Heart left ventricle (tissue), 16 donors: ENCODE measurements at regions not wholly inside any gene's neighbourhood (a gene's known extent, or its start where the extent isn't known, plus 50 kb on each side); places are given as distances from the start of the nearest gene placed in this dataset.

Source experiments
- ATAC-seq, 4 donors: fragments of 200-7000 bp; cut with Tn5 transposase; one replicate each; pipeline ENCODE4 v1.9.1; 2020 to 2022; ENCODE audit warnings: moderate library complexity in 4 of 4, mild to moderate bottlenecking in 3 of 4, moderate number of reproducible peaks in 1 of 4
- DNase-seq, 5 donors: peaks; one replicate each; pipeline ENCODE4 v3.0.0-alpha.2; 2020
- H3K27ac ChIP-seq, 12 donors: fragments of 200-600 bp; sonication (generic) in 4 of 12; one replicate each; pipeline versions ENCODE4 v1.5.0 to v1.8.0; 2016 to 2022; ENCODE audit warnings: mild to moderate bottlenecking in 2 of 12
- H3K27me3 ChIP-seq, 9 donors: fragments of 200-600 bp; sonication (generic) in 2 of 9; one replicate each; pipeline versions ENCODE4 v1.5.1 to v1.8.0; 2016 to 2022; ENCODE audit warnings: mild to moderate bottlenecking in 3 of 9
- H3K36me3 ChIP-seq, 9 donors: fragments of 200-600 bp; sonication (generic) in 2 of 9; one replicate each; pipeline versions ENCODE4 v1.5.0 to v1.8.0; 2018 to 2022; ENCODE audit warnings: mild to moderate bottlenecking in 2 of 9
- H3K4me1 ChIP-seq, 12 donors: fragments of 200-600 bp; sonication (generic) in 4 of 12; one replicate each; pipeline versions ENCODE4 v1.5.0 to v1.8.0; 2016 to 2022; ENCODE audit warnings: mild to moderate bottlenecking in 3 of 12
- H3K4me3 ChIP-seq, 12 donors: fragments of 200-600 bp; sonication (generic) in 4 of 12; one replicate each; pipeline versions ENCODE4 v1.5.0 to v1.8.0; 2017 to 2022; ENCODE audit warnings: mild to moderate bottlenecking in 9 of 12, moderate library complexity in 4 of 12
- H3K9me3 ChIP-seq, 12 donors: fragments of 200-600 bp; sonication (generic) in 4 of 12; one replicate each; pipeline versions ENCODE4 v1.5.0 to v1.8.0; 2016 to 2022; ENCODE audit warnings: mild to moderate bottlenecking in 1 of 12
- POLR2A ChIP-seq, 2 donors: fragments of 450-650 bp; IDR thresholded peaks; one replicate each; pipeline ENCODE4 v1.6.1; 2017; ENCODE audit warnings: antibody characterized with exemption in 2 of 2, mild to moderate bottlenecking in 2 of 2, moderate library complexity in 2 of 2
- WGBS, 4 donors: extraction: QIAGEN DNeasy Blood & Tissue Kit in 2 of 4; methylation state at CpG; one replicate each; pipeline versions ENCODE4 v1.1.5 to v1.1.7; 2013 to 2018; 5-methylcytosine and 5-hydroxymethylcytosine counted together
- intact Hi-C, 10 donors: fragments of 100-400 bp; cut with DNase I; formaldehyde crosslinking; loops; one replicate each; pipeline versions ENCODE4 v1.11.1 to v1.14.2; 2022
- TF ChIP-seq, protein P1 (sequence below), 12 donors: fragments of 200-600 bp; sonication (generic) in 4 of 12; IDR thresholded peaks; one replicate each; pipeline versions ENCODE4 v1.5.0 to v1.8.0; 2018 to 2022; ENCODE audit warnings: antibody characterized with exemption in 12 of 12, mild to moderate bottlenecking in 5 of 12
- donor health status: ischemic (EF 13 %, LVEDD 7.1; RV severe dilation, severe dysfunction).
- donor health status: healthy with polysubstance abuse.
- donor health status: DM: no; HTN: yes; CAD: no.
- donor health status: DM: no; HTN: no; CAD: no.
- donor health status: ischemic (EF 25% LVEDD 6.9; RV normal size, moderate dysfunction).
- donor health status: ischemic (EF 25% LVEDD 5.7; RV mildly dilated, moderate dysfunction).
- donor health status: healthy.
- donor health status: DM: yes; HTN: yes; CAD: no.
- donor health status: ischemic (EF 35%, LVEDD 5.7; RV mildly dilated, moderate dysfunction).
- donor health status: nonischemic (EF 11% LVEDD 7.7; RV severe dilation, severe dysfunction).
- donor health status: DM: yes; HTN: yes; CAD: no.
- donor health status: PGD.
- donor health status: ischemic (EF 29% LVEDD 5.4; RV normal size, mild dysfunction).
- donor health status: nonischemic (EF 23%, LVEDD 6.1; RV moderate dilation, normal function).

DNA sequence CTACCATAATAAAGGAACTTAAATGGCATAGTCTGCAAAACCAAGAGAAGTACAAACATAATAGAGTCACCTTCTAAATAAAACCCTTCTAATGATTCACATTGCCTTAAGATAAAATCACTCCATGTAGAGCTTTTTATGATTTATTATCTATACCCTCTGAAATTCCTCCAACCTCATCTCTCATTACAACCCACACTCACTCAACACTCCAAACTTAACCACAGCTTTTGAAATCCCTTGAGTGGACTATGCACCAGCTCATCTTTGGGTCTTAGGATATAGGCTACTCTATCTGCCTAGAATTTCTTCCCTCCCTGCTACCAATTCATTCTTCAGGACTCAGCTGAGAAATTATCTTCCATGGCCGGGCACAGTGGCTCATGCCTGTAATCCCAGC, 122.5 kb downstream of the CETN3 start:
- TF ChIP-seq POLR2A (IDR thresholded peaks at IDR 0.05) = no peak
- TF ChIP-seq, protein P1, sequence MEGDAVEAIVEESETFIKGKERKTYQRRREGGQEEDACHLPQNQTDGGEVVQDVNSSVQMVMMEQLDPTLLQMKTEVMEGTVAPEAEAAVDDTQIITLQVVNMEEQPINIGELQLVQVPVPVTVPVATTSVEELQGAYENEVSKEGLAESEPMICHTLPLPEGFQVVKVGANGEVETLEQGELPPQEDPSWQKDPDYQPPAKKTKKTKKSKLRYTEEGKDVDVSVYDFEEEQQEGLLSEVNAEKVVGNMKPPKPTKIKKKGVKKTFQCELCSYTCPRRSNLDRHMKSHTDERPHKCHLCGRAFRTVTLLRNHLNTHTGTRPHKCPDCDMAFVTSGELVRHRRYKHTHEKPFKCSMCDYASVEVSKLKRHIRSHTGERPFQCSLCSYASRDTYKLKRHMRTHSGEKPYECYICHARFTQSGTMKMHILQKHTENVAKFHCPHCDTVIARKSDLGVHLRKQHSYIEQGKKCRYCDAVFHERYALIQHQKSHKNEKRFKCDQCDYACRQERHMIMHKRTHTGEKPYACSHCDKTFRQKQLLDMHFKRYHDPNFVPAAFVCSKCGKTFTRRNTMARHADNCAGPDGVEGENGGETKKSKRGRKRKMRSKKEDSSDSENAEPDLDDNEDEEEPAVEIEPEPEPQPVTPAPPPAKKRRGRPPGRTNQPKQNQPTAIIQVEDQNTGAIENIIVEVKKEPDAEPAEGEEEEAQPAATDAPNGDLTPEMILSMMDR (IDR thresholded peaks at IDR 0.05) = no peak
- Histone ChIP-seq H3K27ac (no peak overlapping the region), H3K9me3 (no peaks in the 10 kb centered on the region), H3K4me1 (no peaks in the 10 kb centered on the region), H3K36me3 (no peaks in the 10 kb centered on the region), H3K27me3 (no peaks in the 10 kb centered on the region), H3K4me3 (no peak overlapping the region)
- intact Hi-C loops = no loop called here
- ATAC-seq (no peak), DNase-seq (no peak)
- WGBS, 4 donors = 64 to 85% (median 82%) methylated on average over 1 of the region's 1 CpG

DNA sequence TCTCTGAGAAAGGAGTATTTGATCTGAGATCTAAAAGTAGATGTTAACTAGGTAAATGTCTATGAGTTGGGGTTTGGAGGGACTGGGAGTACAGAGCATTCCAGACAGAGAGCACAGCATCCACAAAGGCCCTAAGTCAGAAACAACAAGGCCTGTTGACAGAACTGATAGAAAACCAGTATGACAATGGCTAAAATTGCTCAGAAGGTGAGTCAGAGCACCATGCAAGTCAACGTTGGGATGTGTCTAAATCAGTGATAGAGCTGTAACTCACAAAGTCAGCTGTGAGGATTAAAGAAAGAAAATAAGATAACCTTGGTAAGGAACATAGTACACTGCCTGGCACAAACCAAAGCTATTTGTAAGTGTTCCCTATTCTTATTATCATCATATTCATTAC, 124.0 kb downstream of the CETN3 start:
- H3K27ac ChIP-seq = no peak overlapping the region
- TF ChIP-seq POLR2A (IDR thresholded peaks at IDR 0.05) = no peak
- TF ChIP-seq, protein P1 (IDR thresholded peaks at IDR 0.05) = no peak
- 18 to 31% (median 26%) methylated on average over 1 of the region's 1 CpG for WGBS, 4 donors
- no peaks in the 10 kb centered on the region for H3K36me3 ChIP-seq
- DNase-seq (no peak), ATAC-seq (no peak)
- H3K4me3 ChIP-seq = no peak overlapping the region
- no peaks in the 10 kb centered on the region for H3K27me3 ChIP-seq
- intact Hi-C loops = no loop called here
- no peaks in the 10 kb centered on the region for H3K4me1 ChIP-seq
- no peaks in the 10 kb centered on the region for H3K9me3 ChIP-seq

DNA sequence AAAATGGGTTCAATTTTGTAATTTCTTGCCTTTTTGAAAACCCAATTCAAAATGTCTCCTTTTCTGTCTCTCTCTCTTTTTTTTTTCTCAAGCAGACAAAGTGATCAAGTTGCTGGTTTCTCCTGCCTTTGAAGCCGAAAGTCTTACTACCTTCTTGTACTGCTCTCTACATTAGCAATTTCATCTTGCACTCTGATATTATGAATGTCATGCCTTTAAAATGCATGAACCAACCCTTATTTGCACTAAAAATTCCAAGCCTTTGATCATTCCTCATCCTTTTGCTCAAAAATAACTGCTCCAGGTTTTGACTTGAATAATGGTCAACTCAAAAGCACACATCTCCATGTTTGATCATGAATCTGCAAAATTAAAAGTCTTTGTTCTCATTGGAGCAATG, 125.2 kb downstream of the CETN3 start:
- DNase-seq (no peak), ATAC-seq (no peak)
- TF ChIP-seq POLR2A (IDR thresholded peaks at IDR 0.05) = no peak
- TF ChIP-seq, protein P1 (IDR thresholded peaks at IDR 0.05) = no peak
- no peaks in the 10 kb centered on the region for H3K36me3 ChIP-seq
- H3K4me3 ChIP-seq = no peak overlapping the region
- 93 to 100% (median 96%) methylated on average over 1 of the region's 1 CpG for WGBS, 4 donors
- H3K27me3 ChIP-seq = no peaks in the 10 kb centered on the region
- no peaks in the 10 kb centered on the region for H3K9me3 ChIP-seq
- no peak overlapping the region for H3K27ac ChIP-seq
- intact Hi-C loops = no loop called here
- H3K4me1 ChIP-seq = no peaks in the 10 kb centered on the region

DNA sequence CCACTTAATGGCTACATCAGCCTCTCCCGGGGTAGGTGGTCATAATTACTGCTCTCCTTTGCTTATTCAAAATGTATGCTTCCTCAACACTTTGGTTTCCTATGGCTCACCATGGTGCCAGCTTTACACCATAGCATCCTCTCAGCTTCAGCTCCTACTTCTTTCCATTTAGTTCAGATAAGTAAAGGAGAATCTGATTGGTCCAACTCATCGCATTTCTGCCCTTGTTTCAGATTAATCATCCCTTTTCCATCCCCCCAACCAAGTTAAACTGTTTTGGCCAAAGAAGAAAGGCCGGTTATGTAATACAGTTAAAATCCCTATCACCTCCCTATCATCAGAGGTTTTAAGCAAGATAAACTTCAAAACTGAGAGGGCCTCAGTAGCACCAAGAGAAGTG, 130.5 kb downstream of the CETN3 start:
- DNase-seq (no peak), ATAC-seq (no peak)
- WGBS, 4 donors = 77 to 90% (median 83%) methylated on average over 3 of the region's 3 CpGs
- Histone ChIP-seq H3K4me1 (no peaks in the 10 kb centered on the region), H3K27me3 (no peaks in the 10 kb centered on the region), H3K27ac (no peak overlapping the region), H3K36me3 (no peaks in the 10 kb centered on the region), H3K9me3 (no peaks in the 10 kb centered on the region), H3K4me3 (no peak overlapping the region)
- TF ChIP-seq POLR2A (IDR thresholded peaks at IDR 0.05) = no peak
- TF ChIP-seq, protein P1 (IDR thresholded peaks at IDR 0.05) = no peak
- intact Hi-C loops = no loop called here
